OCI-LY1 (cell line): ENCODE measurements at regions not wholly inside any gene's neighbourhood (a gene's known extent, or its start where the extent isn't known, plus 50 kb on each side); places are given as distances from the start of the nearest gene placed in this dataset.

ENCODE experiments used
- EZH2 ChIP-seq: fragments of 200-600 bp; sonication (generic), shearing (Covaris generic); IDR thresholded peaks from 2 replicates; pipeline ENCODE4 v1.8.0; 2017; ENCODE audit warnings: borderline replicate concordance, mixed run types, mild to moderate bottlenecking, antibody characterized with exemption, low read length, moderate library complexity, mixed read lengths
- TF ChIP-seq, protein P1 (sequence below): fragments of 200-600 bp; sonication (generic), shearing (Covaris generic); IDR thresholded peaks from 2 replicates; pipeline ENCODE4 v1.5.1; 2017; ENCODE audit warnings: mild to moderate bottlenecking, antibody characterized with exemption, low read length, moderate library complexity, mixed read lengths

- TF ChIP-seq, protein P1, sequence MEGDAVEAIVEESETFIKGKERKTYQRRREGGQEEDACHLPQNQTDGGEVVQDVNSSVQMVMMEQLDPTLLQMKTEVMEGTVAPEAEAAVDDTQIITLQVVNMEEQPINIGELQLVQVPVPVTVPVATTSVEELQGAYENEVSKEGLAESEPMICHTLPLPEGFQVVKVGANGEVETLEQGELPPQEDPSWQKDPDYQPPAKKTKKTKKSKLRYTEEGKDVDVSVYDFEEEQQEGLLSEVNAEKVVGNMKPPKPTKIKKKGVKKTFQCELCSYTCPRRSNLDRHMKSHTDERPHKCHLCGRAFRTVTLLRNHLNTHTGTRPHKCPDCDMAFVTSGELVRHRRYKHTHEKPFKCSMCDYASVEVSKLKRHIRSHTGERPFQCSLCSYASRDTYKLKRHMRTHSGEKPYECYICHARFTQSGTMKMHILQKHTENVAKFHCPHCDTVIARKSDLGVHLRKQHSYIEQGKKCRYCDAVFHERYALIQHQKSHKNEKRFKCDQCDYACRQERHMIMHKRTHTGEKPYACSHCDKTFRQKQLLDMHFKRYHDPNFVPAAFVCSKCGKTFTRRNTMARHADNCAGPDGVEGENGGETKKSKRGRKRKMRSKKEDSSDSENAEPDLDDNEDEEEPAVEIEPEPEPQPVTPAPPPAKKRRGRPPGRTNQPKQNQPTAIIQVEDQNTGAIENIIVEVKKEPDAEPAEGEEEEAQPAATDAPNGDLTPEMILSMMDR, result no peak
- no peak for TF ChIP-seq EZH2
Observed at GRCh38 chr14:38887696-38888095, 215.3 kb downstream of the SEC23A start.
